GM10266 (cell line): ENCODE measurements at regions not wholly inside any gene's neighbourhood (a gene's known extent, or its start where the extent isn't known, plus 50 kb on each side); places are given as distances from the start of the nearest gene placed in this dataset.

Experiments used
- DNase-seq: peaks from one replicate; pipeline ENCODE4 v3.0.0; 2012; ENCODE audit errors: extremely low spot score
- TF ChIP-seq, protein P1 (sequence below): IDR thresholded peaks from 2 replicates; pipeline ENCODE4 v1.5.1; 2012; ENCODE audit warnings: mild to moderate bottlenecking, low read depth; ENCODE audit not compliant: control insufficient read depth, insufficient read depth; ENCODE audit errors: missing control alignments

DNA sequence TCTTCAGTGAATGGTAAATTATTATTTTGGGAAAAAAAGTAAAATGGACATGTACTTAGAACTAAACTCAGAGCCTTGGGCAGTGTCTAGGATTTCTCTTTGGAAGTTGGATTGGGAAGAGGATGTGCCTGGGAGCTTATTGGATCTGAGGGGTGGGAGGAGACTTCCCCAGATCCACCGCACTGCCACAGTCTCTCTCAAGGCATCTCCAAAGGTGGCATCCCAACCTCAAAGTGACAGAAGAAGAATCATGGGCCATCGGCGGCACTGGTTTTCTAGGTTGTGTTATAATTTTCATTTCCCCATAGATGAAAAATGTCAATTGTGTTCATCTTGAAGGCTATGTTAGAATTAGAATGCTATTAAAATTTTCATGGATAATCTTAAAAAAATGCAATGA is 66.8 kb upstream of the CD93 start:
- no peak for DNase-seq
- TF ChIP-seq, protein P1, sequence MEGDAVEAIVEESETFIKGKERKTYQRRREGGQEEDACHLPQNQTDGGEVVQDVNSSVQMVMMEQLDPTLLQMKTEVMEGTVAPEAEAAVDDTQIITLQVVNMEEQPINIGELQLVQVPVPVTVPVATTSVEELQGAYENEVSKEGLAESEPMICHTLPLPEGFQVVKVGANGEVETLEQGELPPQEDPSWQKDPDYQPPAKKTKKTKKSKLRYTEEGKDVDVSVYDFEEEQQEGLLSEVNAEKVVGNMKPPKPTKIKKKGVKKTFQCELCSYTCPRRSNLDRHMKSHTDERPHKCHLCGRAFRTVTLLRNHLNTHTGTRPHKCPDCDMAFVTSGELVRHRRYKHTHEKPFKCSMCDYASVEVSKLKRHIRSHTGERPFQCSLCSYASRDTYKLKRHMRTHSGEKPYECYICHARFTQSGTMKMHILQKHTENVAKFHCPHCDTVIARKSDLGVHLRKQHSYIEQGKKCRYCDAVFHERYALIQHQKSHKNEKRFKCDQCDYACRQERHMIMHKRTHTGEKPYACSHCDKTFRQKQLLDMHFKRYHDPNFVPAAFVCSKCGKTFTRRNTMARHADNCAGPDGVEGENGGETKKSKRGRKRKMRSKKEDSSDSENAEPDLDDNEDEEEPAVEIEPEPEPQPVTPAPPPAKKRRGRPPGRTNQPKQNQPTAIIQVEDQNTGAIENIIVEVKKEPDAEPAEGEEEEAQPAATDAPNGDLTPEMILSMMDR, result no peak

- DNase-seq, result no peak
- TF ChIP-seq, protein P1, result no peak
Measured at GRCh38 chr20:23152308-23152892, 66.3 kb upstream of the CD93 start.

DNA sequence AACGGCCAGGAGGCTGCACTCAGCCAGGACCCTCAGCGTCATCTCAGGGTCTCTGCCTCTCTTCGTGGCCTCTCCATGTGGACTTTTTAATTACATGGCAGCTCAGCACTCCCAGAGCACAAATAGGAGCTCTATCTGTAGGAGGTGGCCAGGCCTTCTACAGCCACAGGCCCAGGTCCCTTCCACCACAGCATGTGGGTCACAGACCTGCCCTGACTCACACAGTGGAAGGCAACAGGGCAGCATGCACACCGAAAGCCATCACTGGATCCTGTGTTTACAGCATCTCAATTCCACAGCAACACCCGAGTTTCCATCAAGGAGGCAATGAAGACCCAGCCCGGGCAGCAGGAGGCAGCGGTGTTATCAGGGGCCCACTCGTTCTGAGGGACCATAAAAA is 65.8 kb upstream of the CD93 start:
- TF ChIP-seq, protein P1, result no peak
- DNase-seq, result no peak

GRCh38 chr20:23151008-23151703 is 65.0 kb upstream of the CD93 start:
- TF ChIP-seq, protein P1, result no peak

GRCh38 chr20:23150304-23151007 is 64.3 kb upstream of the CD93 start:
- TF ChIP-seq, protein P1, result no peak
- DNase-seq, result no peak

More at GRCh38 chr20:23151008-23151703, 65.0 kb upstream of the CD93 start:
- DNase-seq, result no peak

- TF ChIP-seq, protein P1, result no peak
Measured at GRCh38 chr20:23149623-23150279, 63.6 kb upstream of the CD93 start.

More at GRCh38 chr20:23149623-23150279, 63.6 kb upstream of the CD93 start:
- DNase-seq, result no peak
